Stromal cell of bone marrow (primary cell): ENCODE measurements at regions not wholly inside any gene's neighbourhood (a gene's known extent, or its start where the extent isn't known, plus 50 kb on each side); places are given as distances from the start of the nearest gene placed in this dataset.
A peak's percentile ranks its signal among the peaks of the same experiment; 100 is the strongest.

Experiments
- DNase-seq: peaks from one replicate; pipeline ENCODE4 v3.0.0-alpha.2; 2012; ENCODE audit warnings: low read depth

DNA sequence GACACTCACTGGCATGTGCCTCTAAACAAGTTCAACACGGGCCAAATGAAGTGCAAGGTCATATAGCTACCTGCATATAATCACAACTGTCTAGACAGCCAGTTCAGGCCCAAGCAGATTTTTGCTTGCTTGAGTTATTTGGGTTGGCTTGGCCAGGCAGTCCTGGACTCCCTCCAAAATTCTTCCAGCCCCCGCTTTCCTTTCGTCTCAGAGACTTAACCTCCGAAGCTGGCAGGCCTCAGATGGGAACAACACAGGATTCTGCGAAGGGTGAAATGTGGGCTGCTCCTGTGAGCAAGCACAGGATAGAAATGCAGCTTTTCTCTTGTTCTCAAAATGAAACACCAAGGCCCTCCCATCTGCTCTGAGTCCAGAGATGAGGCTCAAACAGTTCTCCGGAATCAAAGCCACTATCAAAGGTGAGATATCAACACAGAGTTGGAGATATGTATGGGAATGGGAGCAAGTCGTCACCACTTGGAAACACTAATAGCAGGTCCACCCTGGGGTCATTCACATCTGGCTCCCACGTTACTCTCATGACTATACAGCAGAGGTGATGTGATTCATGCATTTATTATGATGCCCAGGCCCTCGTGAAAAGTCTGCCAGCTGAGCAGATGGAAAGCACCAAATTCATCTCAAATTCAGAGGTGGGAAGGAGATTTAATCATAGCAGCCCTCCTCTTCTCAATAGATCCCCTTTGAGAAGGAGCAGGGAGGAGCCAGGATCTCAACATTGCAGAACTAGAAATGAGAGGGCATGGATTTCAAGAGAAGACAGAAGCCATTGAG, 389.8 kb downstream of the NUAK1 start:
- peak; percentile 57 for DNase-seq

- DNase-seq = no peak
Observed at GRCh38 chr12:105750096-105750495, 388.7 kb downstream of the NUAK1 start.

DNA sequence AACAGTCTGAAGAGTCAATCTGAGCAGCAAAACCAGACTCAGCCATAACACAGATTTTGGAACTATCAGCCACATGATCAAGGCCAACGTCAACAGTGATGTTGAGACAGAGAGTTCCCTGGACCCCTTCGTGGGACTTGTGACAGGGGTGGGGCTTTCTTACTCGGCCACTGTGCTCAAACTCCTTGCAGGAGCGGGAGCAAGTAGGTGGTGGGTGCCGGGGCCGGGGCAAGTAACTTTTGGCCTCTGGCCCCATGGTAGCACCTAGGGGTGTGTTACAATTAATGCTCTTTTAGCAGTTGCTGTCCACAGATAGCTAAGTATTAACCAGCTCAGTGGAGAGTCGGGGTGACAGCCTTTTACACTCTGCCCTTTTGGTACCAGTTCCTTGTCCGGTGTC, 384.4 kb downstream of the NUAK1 start:
- no peak for DNase-seq

GRCh38 chr12:105756961-105757360, 381.8 kb downstream of the NUAK1 start:
- DNase-seq = no peak

DNA sequence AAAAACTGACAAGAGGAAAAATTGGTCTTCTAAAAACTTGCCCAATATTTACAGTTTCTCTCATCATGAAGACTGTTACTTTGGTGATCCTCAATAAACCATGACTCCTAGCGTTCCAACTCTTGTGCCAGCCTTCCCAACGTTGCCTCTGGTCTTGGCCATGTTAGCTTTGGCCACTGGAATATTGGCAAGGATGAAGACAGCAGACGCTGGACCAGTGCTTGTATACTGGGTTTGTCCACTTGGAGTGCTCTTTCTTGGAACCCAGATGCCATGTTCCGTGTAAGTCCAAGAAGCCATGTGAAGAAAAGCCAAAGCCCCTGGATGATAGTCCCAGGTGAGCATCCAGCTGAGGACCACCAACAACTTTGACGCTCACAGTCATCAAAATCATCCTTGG, 379.6 kb downstream of the NUAK1 start:
- no peak for DNase-seq

DNA sequence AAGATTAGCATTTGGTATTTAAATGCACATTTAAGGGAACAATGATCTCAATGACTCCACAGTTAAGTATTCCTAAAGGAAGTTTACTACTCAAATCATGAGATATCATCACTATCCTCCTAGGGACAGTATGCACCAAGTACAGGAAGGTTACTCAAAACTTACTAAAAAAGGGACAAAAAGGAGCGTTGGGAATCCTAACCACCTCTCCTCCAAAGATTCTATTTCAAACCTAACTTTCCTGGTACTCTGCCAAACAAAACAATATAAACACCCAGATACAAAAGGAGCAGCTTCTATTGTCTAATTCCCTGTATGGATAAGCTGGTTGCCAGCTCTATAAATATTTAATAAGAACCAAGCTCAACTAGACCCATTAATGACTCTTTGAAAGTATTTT, 377.7 kb downstream of the NUAK1 start:
- DNase-seq = no peak

- no peak for DNase-seq
Observed at GRCh38 chr12:105764216-105764835, 374.4 kb downstream of the NUAK1 start.

GRCh38 chr12:105765053-105766014, 373.4 kb downstream of the NUAK1 start:
- DNase-seq = no peak

DNA sequence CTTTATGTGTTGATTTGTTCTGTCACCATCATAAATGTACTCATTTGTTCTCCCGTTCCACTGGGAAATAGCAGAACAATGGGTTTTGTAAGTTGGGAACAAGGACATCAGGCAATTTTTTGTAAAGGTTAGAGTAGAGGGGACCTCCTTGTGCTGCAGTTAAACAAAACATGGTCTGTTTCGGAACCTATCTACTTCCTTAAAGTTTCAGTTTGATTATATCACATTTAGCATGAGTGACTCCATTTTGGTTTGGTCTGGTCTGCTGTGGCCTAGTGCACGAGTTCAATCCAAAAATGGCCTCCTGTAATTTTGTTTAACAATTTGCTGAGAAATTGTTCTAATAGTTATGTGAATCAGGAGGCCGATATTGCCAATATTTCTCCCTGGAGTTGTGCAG, 372.7 kb downstream of the NUAK1 start:
- no peak for DNase-seq

DNA sequence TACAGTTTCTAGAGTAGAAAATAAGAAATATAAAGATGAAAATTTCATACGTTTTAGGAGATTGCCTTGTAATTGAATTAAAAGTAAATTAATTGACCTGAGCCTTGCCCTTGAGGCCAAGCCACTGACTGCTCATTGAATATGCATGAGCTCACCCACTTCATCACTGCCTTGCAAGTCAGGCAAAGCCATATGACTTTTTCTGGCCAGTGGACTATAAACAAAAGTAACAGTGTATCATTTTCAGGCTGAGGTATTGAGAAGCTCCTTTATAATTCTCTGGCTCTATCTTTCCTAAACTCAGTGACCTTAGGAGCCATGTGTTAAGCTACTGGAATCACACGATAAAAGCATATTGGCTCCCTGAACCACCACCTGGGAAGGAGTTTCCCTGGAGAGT, 369.3 kb downstream of the NUAK1 start:
- DNase-seq = no peak

DNA sequence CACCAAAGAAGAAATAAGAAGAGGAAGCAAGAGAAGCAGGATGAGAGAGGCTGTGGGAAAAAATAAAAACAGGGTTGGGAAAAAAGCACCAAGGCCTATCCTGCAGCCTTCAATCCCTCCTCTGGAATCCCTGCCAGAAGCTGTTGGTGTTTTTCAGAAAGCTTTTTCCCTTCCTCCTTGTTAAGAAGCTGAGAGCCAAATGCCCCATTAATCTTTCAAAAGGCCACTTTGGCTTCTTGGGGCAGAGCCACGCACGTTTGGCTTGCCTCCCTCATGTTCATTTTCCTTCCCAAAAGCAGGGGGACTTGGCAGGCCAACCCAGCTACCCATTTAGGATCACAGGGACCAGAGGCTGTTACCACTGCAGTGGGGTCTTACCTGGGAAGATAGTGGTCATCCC, 365.3 kb downstream of the NUAK1 start:
- DNase-seq = no peak

- no peak for DNase-seq
Observed at GRCh38 chr12:105774037-105774436, 364.7 kb downstream of the NUAK1 start.

DNA sequence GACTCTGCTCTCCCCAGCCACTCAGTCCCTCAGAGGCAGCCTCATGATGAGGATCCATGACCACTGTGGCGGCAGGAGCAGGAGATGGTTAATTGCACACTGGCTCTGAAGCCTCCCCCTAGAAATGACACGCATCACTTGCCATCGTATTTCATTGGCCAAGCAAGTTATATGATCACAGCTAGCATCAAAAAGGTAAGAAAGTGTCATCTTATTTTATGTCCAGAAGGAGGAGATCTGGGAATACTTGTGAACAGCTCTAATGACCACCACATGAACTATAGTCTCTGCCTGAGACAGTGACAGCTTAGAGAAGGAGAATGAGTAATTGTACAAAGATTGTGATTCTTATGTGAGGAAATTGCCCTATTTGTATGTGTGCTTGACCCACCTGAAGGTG, 363.4 kb downstream of the NUAK1 start:
- DNase-seq = peak; percentile 10

GRCh38 chr12:105783983-105784947, 354.5 kb downstream of the NUAK1 start:
- DNase-seq = no peak

GRCh38 chr12:105793421-105793820, 345.3 kb downstream of the NUAK1 start:
- DNase-seq = no peak

GRCh38 chr12:105798256-105798845, 340.4 kb downstream of the NUAK1 start:
- DNase-seq = no peak

DNA sequence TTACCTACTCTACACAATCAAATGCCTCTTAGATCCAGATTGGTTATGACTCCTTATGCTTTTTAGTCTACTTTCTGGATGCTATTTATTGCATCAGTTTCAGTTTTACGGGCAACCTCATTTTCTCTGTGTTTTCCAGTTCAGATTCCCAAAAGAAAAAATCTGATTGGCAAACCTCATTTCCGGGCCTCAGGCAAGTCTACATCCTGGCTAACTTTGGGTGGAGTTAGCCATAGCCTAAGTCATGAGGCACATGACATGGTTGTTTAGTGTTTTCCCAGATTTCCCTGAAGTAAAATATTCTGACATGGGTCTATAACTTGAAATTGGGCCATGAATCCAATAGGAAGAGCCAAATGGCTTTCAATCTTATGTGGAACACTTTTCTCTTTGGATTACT, 339.7 kb downstream of the NUAK1 start:
- DNase-seq = no peak

GRCh38 chr12:105801351-105801750, 337.4 kb downstream of the NUAK1 start:
- DNase-seq = no peak

DNA sequence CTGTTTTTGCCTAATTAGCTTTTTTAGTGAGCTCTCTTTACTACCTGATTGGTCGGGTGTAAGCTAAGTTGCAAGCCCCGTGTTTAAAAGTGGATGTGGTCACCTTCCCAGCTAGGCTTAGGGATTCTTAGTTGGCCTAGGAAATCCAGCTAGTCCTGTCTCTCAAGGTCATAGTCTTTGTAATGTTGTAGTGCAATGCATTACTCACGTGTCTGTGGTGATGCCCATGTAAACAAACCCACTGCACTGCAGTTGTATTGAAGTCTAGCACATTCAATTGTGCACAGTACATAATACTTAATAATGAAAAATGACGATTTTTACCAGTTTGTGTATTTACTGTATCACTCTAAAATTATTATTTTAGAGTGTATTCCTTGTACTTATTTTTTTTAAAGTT, 335.5 kb downstream of the NUAK1 start:
- no peak for DNase-seq

GRCh38 chr12:105804591-105805265, 334.0 kb downstream of the NUAK1 start:
- no peak for DNase-seq
